ENCODE measurements at regions not wholly inside any gene's neighbourhood (a gene's known extent, or its start where the extent isn't known, plus 50 kb on each side); places are given as distances from the start of the nearest gene placed in this dataset.

DNA sequence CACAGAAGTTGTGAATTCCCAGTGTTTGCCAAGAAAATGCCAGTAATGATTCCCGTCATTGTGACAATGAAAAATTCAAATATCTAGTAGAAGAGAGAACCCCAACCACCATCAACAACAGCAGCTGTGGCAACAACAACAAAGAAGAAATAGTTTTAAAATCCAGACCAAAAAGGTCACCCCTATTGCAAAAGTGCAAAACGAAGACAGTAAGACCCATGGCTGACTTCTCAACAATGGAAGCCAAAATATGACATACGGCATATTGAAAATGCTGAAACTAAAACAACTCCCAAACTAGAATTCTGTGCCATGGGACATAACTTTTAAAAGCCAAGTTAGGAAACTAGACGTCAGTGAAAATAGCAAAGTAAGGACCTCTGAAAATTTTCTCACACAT, 270.6 kb downstream of the IRX2 start:
- TF ChIP-seq, protein P1, sequence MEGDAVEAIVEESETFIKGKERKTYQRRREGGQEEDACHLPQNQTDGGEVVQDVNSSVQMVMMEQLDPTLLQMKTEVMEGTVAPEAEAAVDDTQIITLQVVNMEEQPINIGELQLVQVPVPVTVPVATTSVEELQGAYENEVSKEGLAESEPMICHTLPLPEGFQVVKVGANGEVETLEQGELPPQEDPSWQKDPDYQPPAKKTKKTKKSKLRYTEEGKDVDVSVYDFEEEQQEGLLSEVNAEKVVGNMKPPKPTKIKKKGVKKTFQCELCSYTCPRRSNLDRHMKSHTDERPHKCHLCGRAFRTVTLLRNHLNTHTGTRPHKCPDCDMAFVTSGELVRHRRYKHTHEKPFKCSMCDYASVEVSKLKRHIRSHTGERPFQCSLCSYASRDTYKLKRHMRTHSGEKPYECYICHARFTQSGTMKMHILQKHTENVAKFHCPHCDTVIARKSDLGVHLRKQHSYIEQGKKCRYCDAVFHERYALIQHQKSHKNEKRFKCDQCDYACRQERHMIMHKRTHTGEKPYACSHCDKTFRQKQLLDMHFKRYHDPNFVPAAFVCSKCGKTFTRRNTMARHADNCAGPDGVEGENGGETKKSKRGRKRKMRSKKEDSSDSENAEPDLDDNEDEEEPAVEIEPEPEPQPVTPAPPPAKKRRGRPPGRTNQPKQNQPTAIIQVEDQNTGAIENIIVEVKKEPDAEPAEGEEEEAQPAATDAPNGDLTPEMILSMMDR (IDR thresholded peaks at IDR 0.05) = no peak
- TF ChIP-seq ZFX (IDR thresholded peaks at IDR 0.05; ENCODE audit: borderline replicate concordance) = no peak
